GM12878 (cell line): ENCODE measurements at regions not wholly inside any gene's neighbourhood (a gene's known extent, or its start where the extent isn't known, plus 50 kb on each side); places are given as distances from the start of the nearest gene placed in this dataset.

Experiments
- ATAC-seq: fragments of 200-7000 bp; cut with Tn5 transposase; 3 replicates; pipeline ENCODE4 v1.9.1; 2020; ENCODE audit warnings: mild to moderate bottlenecking, moderate library complexity
- BruUV-seq: library from RNA; stranded (reverse); fragments of 400-500 nt; replicated peaks from 2 replicates; lab custom pipeline; 2021; lab: Mats Ljungman, UMichigan
- CTCF ChIA-PET: fragments of 300-600 bp; sonication (Branson Sonifier 250); formaldehyde crosslinking; extraction: SDS; loops from one replicate; lab custom pipeline; 2021; ENCODE audit warnings: inconsistent platforms; lab: Yijun Ruan, JAX
- POLR2A ChIA-PET: fragments of 350-600 bp; formaldehyde crosslinking; extraction: SDS; loops from one replicate; lab custom pipeline; 2021; ENCODE audit warnings: inconsistent platforms; lab: Charles Lee
- RAD21 ChIA-PET: fragments of 300-600 bp; sonication (Branson Sonifier 250); formaldehyde crosslinking; loops from one replicate; lab custom pipeline; 2023; ENCODE audit warnings: antibody characterized with exemption; ENCODE audit not compliant: unreplicated experiment; lab: Charles Lee
- SMC1A ChIA-PET: fragments of 300-600 bp; sonication (Branson Sonifier 250); formaldehyde crosslinking; loops from one replicate; lab custom pipeline; 2023; ENCODE audit not compliant: unreplicated experiment, uncharacterized antibody; lab: Charles Lee
- DNase-seq: peaks from one replicate; pipeline ENCODE4 v3.0.0-alpha.2; 2011; ENCODE audit warnings: low read depth, low spot score
- FAIRE-seq: peaks from 3 replicates; lab custom pipeline; 2011; peaks lifted over from hg19 to GRCh38; lab: Jason Lieb, UNC
- H2AFZ ChIP-seq: 2 replicates; pipeline ENCODE4 v1.6.0; 2011; ENCODE audit warnings: low read depth, low read length, control low read depth; ENCODE audit not compliant: control insufficient read depth
- H3K27ac ChIP-seq: 2 replicates; pipeline ENCODE4 v1.5.1; 2011; ENCODE audit warnings: control low read depth; ENCODE audit not compliant: control insufficient read depth, insufficient read depth
- H3K27me3 ChIP-seq, 2 experiments: replicated peaks in 1 of 2; 2 replicates each; pipeline versions ENCODE4 v1.6.0 to v1.6.1; 2011; ENCODE audit warnings: low read length in 1 of 2; ENCODE audit not compliant: control insufficient read depth in 2 of 2, insufficient read depth in 2 of 2
- H3K36me3 ChIP-seq, 2 experiments: 2 replicates each; pipeline ENCODE4 v1.5.1; 2011; ENCODE audit warnings: low read length in 1 of 2; ENCODE audit not compliant: control insufficient read depth in 2 of 2, insufficient read depth in 2 of 2
- H3K4me1 ChIP-seq: 2 replicates; pipeline ENCODE4 v1.6.1; 2011; ENCODE audit warnings: mild to moderate bottlenecking, low read length, moderate library complexity, mixed read lengths; ENCODE audit not compliant: control insufficient read depth, insufficient read depth
- H3K4me2 ChIP-seq: 2 replicates; pipeline ENCODE4 v1.6.0; 2011; ENCODE audit warnings: control low read depth; ENCODE audit not compliant: control insufficient read depth, insufficient read depth
- H3K4me3 ChIP-seq: fragments of 200-600 bp; sonication (generic); 2 replicates; pipeline ENCODE4 v1.5.1; 2016
- H3K79me2 ChIP-seq: 2 replicates; pipeline ENCODE4 v1.6.0; 2011; ENCODE audit warnings: low read length; ENCODE audit not compliant: control insufficient read depth, insufficient read depth
- H3K9ac ChIP-seq: 2 replicates; pipeline ENCODE4 v1.8.0; 2011; ENCODE audit warnings: low read length, control low read depth, mixed read lengths; ENCODE audit not compliant: control insufficient read depth, insufficient read depth
- H3K9me3 ChIP-seq: replicated peaks from 3 replicates; pipeline ENCODE4 v1.5.1; 2011; ENCODE audit warnings: mild to moderate bottlenecking, low read length; ENCODE audit not compliant: control insufficient read depth, insufficient read depth
- H4K20me1 ChIP-seq: 2 replicates; pipeline ENCODE4 v1.6.0; 2011; ENCODE audit not compliant: control insufficient read depth, insufficient read depth
- CBFB ChIP-seq: IDR thresholded peaks from 2 replicates; pipeline ENCODE4 v1.6.1; 2016; ENCODE audit warnings: antibody characterized with exemption, low read depth
- EP300 ChIP-seq, 2 experiments: fragments of 150-350 bp in 1 of 2; IDR thresholded peaks; 2 replicates each; pipeline ENCODE4 v1.6.1; 2011 to 2012; ENCODE audit warnings: low read depth in 2 of 2, low read length in 2 of 2, borderline replicate concordance in 1 of 2, improper control_type of control experiment in 1 of 2, inconsistent platforms in 1 of 2; ENCODE audit not compliant: control insufficient read depth in 1 of 2
- ESRRA ChIP-seq: IDR thresholded peaks from 2 replicates; pipeline ENCODE4 v1.6.1; 2012; ENCODE audit warnings: mild to moderate bottlenecking, low read length, improper control_type of control experiment
- FOS ChIP-seq: IDR thresholded peaks from 3 replicates; pipeline ENCODE4 v1.6.1; 2011; ENCODE audit warnings: borderline replicate concordance; ENCODE audit not compliant: insufficient read length; ENCODE audit errors: extremely low read depth
- FOXK2 ChIP-seq: fragments of 450-650 bp; IDR thresholded peaks from 2 replicates; pipeline ENCODE4 v1.6.1; 2017; ENCODE audit warnings: mild to moderate bottlenecking, moderate library complexity
- GATAD2B ChIP-seq: fragments of 450-650 bp; conservative IDR thresholded peaks from 2 replicates; pipeline ENCODE4 v1.6.1; 2017; ENCODE audit warnings: low read depth, mild to moderate bottlenecking, moderate library complexity
- HDAC2 ChIP-seq: fragments of 200-600 bp; sonication (generic); IDR thresholded peaks from 2 replicates; pipeline ENCODE4 v1.6.1; 2017
- MAX ChIP-seq: IDR thresholded peaks from 2 replicates; pipeline ENCODE4 v1.6.1; 2012; ENCODE audit warnings: low read depth, low read length, improper control_type of control experiment
- NFYA ChIP-seq: IDR thresholded peaks from 2 replicates; pipeline ENCODE4 v1.6.1; 2011; ENCODE audit warnings: low read depth, mild to moderate bottlenecking, low read length, improper control_type of control experiment, borderline replicate concordance
- NFYB ChIP-seq: IDR thresholded peaks from 2 replicates; pipeline ENCODE4 v1.6.1; 2011; ENCODE audit warnings: low read depth, mild to moderate bottlenecking, low read length, improper control_type of control experiment, moderate library complexity; ENCODE audit not compliant: insufficient read depth
- POLR2AphosphoS2 ChIP-seq: IDR thresholded peaks from 2 replicates; pipeline ENCODE4 v1.6.1; 2011; ENCODE audit warnings: low read depth, mild to moderate bottlenecking, low read length, improper control_type of control experiment, moderate library complexity
- RAD51 ChIP-seq: fragments of 450-650 bp; IDR thresholded peaks from 2 replicates; pipeline ENCODE4 v1.6.1; 2016; ENCODE audit warnings: moderate library complexity, mild to moderate bottlenecking, inconsistent platforms
- SPI1 ChIP-seq: IDR thresholded peaks from 2 replicates; pipeline ENCODE4 v1.6.1; 2011; ENCODE audit warnings: low read depth, mild to moderate bottlenecking, low read length, moderate library complexity, borderline replicate concordance; ENCODE audit not compliant: insufficient read depth
- SUPT20H ChIP-seq: IDR thresholded peaks from 2 replicates; pipeline ENCODE4 v1.6.1; 2011; ENCODE audit warnings: low read depth, mild to moderate bottlenecking, low read length, moderate library complexity, borderline replicate concordance; ENCODE audit not compliant: control insufficient read depth
- TAF1 ChIP-seq: IDR thresholded peaks from 2 replicates; pipeline ENCODE4 v1.6.1; 2011; ENCODE audit warnings: mild to moderate bottlenecking, low read depth, low read length, borderline replicate concordance
- ZBTB33 ChIP-seq: fragments of 450-650 bp; IDR thresholded peaks from 2 replicates; pipeline ENCODE4 v1.6.1; 2017; ENCODE audit warnings: mild to moderate bottlenecking
- ZNF207 ChIP-seq: fragments of 450-650 bp; IDR thresholded peaks from 2 replicates; pipeline ENCODE4 v1.6.1; 2014; ENCODE audit warnings: antibody characterized with exemption, mild to moderate bottlenecking, borderline replicate concordance
- ZNF274 ChIP-seq: IDR thresholded peaks from one replicate; pipeline ENCODE4 v1.8.0; 2011; ENCODE audit not compliant: insufficient read length, insufficient read depth
- WGBS: methylation state at CpG from one replicate; pipeline ENCODE4 v1.1.6; 2016; ENCODE audit warnings: low lambda C conversion rate; ENCODE audit not compliant: insufficient replicate concordance, insufficient coverage; ENCODE audit errors: missing lambda C conversion rate; 5-methylcytosine and 5-hydroxymethylcytosine counted together
- in situ Hi-C: fragments of 300-500 bp; cut with MboI; formaldehyde crosslinking; loops from 9 replicates; pipeline ENCODE4 v1.14.3; 2018; ENCODE audit warnings: mixed read lengths
- intact Hi-C: fragments of 100-400 bp; cut with micrococcal nuclease; formaldehyde crosslinking; loops from one replicate; pipeline ENCODE4 v1.14.2; 2022; ENCODE audit not compliant: unreplicated experiment

GRCh38 chrX:104329731-104330130, 75.0 kb upstream of the ESX1 start (continued):
- TF ChIP-seq SUPT20H (no peak), POLR2AphosphoS2 (no peak), ZBTB33 (no peak), ESRRA (no peak), FOXK2 (no peak)

GRCh38 chrX:104325213-104325585, 70.5 kb upstream of the ESX1 start:
- ChIA-PET CTCF (no interaction called here), SMC1A (no interaction called here), RAD21 (no interaction called here), POLR2A (no interaction called here)
- TF ChIP-seq GATAD2B = no peak
- no peak for TF ChIP-seq FOS
- no peak for TF ChIP-seq EP300 (IDR thresholded peaks at IDR 0.05; ENCODE audit: borderline replicate concordance in 1 of 2, control insufficient read depth in 1 of 2, low read depth in 2 of 2, low read length in 2 of 2)
- no peak for TF ChIP-seq ZNF207
- no peak for TF ChIP-seq TAF1
- no peak for TF ChIP-seq SPI1
- TF ChIP-seq CBFB = no peak
- TF ChIP-seq NFYB = no peak
- no peak for TF ChIP-seq MAX
- no peak for TF ChIP-seq HDAC2
- no peak for TF ChIP-seq RAD51
- TF ChIP-seq ZNF274 = no peak
- TF ChIP-seq NFYA = no peak
- in situ Hi-C loops = no loop called here
- no peaks in the 10 kb centered on the region for H3K79me2 ChIP-seq
- 2% methylated on average over 3 of the region's 3 CpGs for WGBS
- DNase-seq (no peak), ATAC-seq (no peak), FAIRE-seq (no peak)
- no peaks in the 10 kb centered on the region; a peak in 1 of 4 replicates for H3K27me3 ChIP-seq
- BruUV-seq = no TSS peak
- no peaks in the 10 kb centered on the region for H4K20me1 ChIP-seq
- no peaks in the 10 kb centered on the region for H3K9me3 ChIP-seq
- no peak overlapping the region for H3K9ac ChIP-seq
- H3K4me1 ChIP-seq = no peaks in the 10 kb centered on the region
- intact Hi-C loops = no loop called here
- no peak overlapping the region for H3K4me2 ChIP-seq
- H3K4me3 ChIP-seq = no peak overlapping the region
- H3K36me3 ChIP-seq = no peaks in the 10 kb centered on the region
- H2AFZ ChIP-seq = no peak overlapping the region
- no peak overlapping the region for H3K27ac ChIP-seq
